ENCODE measurements at regions not wholly inside any gene's neighbourhood (a gene's known extent, or its start where the extent isn't known, plus 50 kb on each side); places are given as distances from the start of the nearest gene placed in this dataset.
"Not testable (repeated sequence)": the region's sequence is repeated elsewhere in the genome, so short reads cannot be mapped to it uniquely, and the experiment has no call there.

DNA sequence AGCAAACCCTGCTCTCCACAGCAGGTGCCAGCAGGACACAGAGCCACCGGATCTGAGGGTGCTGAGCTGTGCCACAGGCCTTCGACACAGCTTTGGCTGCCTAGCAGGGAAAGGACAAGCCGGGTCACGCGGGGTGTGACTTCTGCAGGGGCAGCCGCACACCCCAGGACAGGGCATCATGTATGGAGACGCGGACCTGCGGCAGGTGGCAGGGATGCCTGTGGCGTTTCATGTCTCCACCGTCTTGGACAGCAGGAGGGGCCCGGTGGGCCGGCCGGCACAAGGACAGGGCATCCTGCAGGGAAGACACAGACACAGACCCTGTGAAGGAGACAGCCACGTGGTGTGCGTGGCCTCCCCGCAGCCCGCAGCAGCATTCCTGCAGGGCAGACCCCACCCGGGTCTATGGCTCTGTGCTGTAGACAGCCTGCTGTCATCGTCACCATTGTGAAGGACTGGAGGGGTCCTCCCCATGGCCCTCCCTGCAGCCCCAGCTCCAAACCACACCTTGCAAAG is 109.2 kb downstream of the PDGFA start:
- DNase-seq = no peak

DNA sequence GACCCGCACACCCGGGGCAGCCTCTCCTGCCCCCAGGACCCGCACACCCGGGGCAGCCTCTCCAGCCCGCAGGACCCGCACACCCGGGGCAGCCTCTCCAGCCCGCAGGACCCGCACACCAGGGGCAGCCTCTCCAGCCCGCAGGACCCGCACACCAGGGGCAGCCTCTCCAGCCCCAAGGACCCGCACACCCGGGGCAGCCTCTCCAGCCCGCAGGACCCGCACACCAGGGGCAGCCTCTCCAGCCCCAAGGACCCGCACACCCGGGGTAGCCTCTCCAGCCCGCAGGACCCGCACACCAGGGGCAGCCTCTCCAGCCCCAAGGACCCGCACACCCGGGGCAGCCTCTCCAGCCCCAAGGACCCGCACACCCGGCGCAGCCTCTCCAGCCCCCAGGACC is 108.5 kb downstream of the PDGFA start:
- not testable (repeated sequence) for DNase-seq

DNA sequence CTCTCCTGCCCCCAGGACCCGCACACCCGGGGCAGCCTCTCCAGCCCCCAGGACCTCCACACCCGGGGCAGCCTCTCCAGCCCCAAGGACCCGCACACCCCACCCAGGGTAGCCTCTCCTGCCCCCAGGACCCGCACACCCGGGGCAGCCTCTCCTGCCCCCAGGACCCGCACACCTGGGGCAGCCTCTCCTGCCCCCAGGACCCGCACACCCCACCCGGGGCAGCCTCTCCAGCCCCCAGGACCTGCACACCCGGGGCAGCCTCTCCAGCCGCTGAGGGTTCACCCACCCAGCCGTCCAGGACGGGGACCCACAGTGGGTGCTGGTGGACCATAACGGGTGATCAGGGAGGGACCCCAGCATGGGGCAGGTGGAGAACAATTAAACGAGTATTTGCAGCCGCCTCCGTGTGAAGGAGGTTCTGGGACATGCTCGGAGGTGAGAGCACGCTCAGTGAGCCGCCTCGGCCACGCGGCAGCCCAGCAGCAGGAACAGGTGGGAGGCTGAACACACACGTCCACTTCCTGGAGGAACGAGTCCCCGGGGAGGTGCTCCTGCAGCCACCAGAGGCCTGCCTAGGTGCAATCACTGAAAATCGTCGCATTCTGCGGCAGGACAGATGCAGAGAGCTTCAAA is 107.9 kb downstream of the PDGFA start:
- no peak for DNase-seq

DNA sequence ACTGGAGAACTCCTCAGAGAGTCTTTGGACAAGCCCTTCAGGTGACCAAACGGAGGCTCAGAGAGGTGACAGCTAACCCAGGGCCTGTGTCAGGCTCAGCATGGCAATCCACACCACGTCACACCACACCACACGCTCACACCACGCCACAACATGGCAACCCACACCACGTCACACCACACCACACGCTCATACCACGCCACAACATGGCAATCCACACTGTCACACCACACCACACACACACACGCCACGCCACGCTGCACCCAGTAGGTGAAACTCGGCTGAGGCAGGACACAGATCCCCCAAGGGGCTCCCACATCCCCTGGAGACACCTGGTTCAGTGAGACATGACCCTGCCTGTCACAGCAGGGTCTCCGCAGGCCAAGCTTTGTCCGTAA is 107.3 kb downstream of the PDGFA start:
- DNase-seq = no peak

GRCh38 chr7:414681-415560 is 104.7 kb downstream of the PDGFA start:
- no peak for DNase-seq

- DNase-seq = no peak
These were observed 103.8 kb downstream of the PDGFA start for GRCh38 chr7:415646-416525.

GRCh38 chr7:416761-417624 is 102.7 kb downstream of the PDGFA start:
- no peak for DNase-seq

- DNase-seq = no peak
These were observed 102.1 kb downstream of the PDGFA start for GRCh38 chr7:417625-417889.

DNA sequence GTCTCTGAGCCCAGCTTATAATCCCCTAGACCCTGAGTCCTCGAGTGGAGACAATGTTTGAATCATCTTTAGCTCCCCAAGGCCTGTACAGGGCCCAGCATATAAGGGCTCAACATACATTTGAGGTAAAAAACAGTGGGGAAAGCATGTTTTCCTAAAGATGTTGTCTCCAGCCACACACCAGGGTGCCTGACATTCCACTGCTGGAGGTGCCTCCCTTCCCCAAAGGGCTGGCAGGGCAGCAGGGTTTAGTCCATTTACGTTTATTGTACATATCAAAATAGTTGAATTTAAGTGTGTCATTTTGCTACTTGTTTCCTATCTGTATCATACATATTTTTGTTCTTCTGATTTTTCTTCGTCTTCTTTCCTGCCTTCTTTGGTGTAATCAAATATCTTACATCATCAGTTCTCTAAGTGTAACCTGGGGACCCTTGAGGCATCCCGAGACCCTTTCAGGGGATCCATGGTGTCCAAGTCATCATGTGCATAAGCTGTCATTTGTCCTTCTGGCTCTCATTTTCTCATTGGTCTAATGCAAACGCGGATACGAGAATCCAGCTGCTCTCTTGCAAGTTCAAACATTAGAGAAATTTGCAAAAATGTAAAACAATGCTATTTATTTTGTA is 101.6 kb downstream of the PDGFA start:
- no peak for DNase-seq

GRCh38 chr7:418636-419280 is 100.9 kb downstream of the PDGFA start:
- DNase-seq = no peak

DNA sequence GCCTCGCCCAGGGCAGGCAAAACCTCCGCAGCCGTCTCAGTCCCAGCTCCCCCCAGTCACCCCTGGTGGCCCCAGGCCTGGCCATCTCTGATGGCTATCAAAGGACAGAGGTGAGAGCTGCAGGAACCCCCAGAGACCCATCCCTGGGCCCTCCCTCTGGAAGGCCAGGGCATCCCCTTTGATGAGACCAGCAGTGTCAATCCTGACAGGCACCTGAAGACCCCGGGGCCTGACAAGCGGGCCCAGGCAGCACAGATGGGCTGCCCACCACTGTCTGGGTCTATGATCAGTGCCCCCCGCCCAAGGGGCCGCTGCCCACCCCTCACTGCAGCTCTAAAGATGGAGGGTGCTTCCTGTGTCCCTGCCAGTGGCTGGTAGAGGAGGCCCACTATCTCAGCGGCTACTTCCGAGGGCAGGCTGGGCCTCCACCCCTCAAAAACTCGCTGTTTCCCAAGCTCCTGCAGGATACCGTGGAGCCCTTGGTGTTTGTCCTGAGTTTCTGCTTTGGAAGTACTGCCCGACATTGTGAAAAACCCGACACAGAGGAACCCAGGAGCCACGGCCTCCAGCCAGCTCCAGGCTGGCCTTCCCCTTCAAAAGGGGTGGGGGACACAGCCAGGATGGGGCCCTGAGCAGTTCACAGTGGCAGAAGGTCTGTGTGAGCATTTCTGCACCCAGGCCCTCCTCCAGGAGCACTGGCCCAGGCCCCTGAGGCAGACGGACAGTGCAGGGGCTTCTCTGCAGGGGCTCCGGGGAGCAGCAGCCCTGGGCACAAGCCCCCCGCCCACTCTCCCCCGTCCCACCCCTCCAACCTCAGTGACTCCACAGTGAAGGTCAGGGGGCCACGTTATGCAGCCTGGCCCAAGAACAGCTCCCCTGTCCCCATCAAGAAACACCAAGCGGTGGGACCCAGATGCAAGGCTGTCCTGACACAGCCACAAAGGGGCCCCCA is 99.2 kb downstream of the PDGFA start:
- DNase-seq = no peak

DNA sequence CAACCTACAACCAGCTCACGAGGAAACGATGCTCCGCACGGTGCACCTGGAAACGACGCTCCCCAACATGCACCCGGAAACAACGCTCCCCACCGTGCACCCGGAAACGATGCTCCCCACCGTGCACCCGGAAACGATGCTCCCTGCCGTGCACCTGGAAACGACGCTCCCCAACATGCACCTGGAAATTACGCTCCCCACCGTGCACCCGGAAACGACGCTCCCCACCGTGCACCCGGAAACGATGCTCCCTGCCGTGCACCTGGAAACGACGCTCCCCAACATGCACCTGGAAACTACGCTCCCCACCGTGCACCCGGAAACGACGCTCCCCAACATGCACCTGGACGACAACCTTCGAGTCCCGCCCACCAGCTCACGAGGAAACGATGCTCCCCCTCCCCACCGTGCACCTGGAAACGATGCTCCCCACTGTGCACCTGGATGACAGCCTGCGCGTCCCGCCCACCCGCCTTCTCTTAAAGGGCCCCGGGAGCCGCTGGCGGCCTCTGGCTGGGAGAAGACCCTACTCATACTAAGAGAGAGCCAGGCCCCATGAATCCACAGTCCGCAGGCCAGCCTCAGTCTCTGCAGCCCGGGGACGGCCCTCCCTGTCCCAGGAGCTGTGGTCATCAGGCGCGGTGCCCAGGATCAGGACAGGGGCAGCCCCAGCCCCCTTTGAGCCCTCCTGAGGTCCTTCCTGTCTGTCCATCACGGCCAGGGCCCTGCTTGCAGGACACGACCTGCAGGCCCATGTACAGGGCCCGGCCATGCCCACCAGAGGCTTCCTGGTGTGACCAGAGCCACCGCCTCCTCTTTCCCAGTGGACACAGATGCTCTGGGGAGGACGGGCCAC is 98.3 kb downstream of the PDGFA start:
- no peak for DNase-seq

GRCh38 chr7:422191-422885 is 97.3 kb downstream of the PDGFA start:
- DNase-seq = no peak

DNA sequence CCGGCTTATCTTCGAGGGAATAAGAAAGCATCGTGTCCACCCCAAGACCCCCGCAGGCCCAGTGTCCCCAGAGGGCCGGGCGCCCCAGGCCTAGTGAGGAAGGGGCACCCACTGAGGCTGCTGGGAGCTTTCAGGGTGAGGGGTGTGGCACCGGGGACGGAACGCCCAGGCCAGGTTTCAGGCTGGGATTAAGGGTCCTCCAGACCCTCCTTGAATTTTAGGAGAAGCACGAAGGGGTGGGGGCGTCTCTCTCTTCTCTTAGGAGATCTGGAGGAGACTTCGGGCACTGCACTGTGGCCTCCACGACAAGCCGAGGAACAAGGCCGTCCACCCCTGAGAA is 96.8 kb downstream of the PDGFA start:
- DNase-seq = no peak

DNA sequence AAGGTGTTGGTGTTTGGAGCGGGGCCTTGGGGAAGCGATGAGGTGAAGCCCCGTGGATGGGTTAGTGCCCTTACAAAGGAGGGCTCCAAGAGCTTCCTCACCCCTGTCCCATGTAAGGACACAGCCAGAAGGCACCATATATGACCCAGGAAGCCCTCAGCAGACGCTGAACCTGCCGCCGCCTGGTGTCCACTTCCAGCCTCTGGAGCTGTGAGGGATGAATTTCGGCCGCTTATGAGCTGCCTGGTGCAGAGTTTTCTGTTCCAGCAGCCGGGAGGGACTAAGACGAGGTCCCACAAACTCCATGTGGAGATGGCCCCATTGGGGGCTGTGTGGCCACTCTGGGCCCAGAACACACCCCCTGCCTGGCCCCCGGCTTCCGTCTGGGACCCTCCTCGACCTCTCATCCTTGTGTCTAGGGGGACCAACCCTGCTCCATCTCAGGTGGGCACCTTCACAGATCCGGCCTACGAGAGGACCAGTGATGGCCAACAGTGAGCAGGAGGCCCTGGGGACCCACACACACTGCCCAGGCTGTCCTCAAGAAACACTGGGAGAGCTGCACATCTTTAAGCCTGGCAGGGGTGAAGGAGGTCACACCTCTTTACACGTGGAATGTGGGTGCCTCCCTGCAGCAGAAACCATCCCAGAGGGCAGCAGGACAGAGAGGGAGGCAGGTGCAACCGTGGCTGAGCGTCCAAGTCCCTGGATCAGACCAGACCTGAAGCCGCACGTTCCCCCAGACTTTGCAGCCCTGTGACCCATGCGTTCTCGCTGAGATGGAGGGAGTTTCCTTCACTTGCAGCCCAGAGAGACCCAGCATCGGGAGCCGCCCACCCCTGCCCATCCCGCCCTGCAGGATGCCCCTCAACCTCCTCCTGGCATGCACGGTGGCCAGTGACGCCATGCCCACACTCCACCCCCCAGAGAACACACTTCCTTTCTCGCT is 96.1 kb downstream of the PDGFA start:
- DNase-seq = no peak

DNA sequence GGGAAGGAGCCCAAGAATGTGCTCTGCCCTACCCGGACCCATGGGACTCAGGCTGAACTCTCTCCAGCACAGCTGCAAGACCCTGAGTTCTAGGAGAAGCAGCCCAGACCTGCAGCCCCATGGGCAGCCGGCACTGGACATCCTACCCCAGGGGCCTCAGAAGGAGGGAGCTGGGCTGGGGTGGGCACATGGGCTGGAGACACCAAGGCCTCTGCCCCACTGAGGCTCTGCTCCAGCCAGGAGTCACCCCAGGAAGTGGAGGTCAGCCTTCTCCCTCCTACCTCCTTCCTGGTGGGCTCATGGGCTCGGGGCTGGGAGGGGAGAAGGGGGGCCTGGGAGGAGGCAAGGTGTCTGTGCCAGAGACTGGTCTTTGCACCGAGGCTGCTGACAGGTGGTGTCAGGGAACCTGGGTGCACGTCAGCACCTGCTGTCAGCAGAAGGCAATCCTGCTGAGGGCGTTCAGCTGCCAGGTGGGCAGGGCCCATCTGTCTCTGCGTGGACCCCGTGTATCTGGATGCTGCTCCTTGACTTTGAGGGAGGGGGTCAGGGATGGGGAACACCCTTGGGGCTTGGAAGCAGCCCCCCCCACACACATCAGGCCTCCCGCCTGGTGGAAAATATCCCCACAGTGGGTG is 95.2 kb downstream of the PDGFA start:
- no peak for DNase-seq

All from effector CD4-positive, alpha-beta T cell (primary cell).